ENCODE measurements at regions not wholly inside any gene's neighbourhood (a gene's known extent, or its start where the extent isn't known, plus 50 kb on each side); places are given as distances from the start of the nearest gene placed in this dataset.

GRCh38 chr10:58066979-58067378 is 200.7 kb downstream of the IPMK start:
- H2AFZ ChIP-seq (ENCODE audit: control insufficient read depth, low read length), result no peak overlapping the region
- H3K27me3 ChIP-seq (ENCODE audit: control insufficient read depth, extremely low read depth, insufficient read depth, low read length), result no peaks in the 10 kb centered on the region
- no peaks in the 10 kb centered on the region for H3K4me1 ChIP-seq (ENCODE audit: control insufficient read depth, extremely low read depth, insufficient read depth, low read length)
- no peak overlapping the region for H3K4me3 ChIP-seq (ENCODE audit: control insufficient read depth in 2 of 3, extremely low read depth in 1 of 3, insufficient read depth in 2 of 3, low read depth in 1 of 3, low read length in 3 of 3)
- TF ChIP-seq CTCF (optimal IDR thresholded peaks at IDR 0.05 in 1 of 3, IDR thresholded peaks at IDR 0.05 in 1 of 3, conservative IDR thresholded peaks at IDR 0.05 in 1 of 3; ENCODE audit: extremely low read depth in 1 of 3, insufficient read depth in 2 of 3, low read length in 3 of 3) (no peak), EZH2 (IDR thresholded peaks at IDR 0.05; ENCODE audit: low read length) (no peak)
- H3K9ac ChIP-seq (ENCODE audit: control insufficient read depth, extremely low read depth, insufficient read depth, low read length), result no peak overlapping the region
- no peaks in the 10 kb centered on the region for H3K79me2 ChIP-seq (ENCODE audit: control insufficient read depth, insufficient read depth, low read length)
- H3K27ac ChIP-seq (ENCODE audit: control insufficient read depth, insufficient read depth, low read length), result no peak overlapping the region
- no peak overlapping the region for H3K4me2 ChIP-seq (ENCODE audit: control insufficient read depth, extremely low read depth, insufficient read depth, low read depth, low read length)
- no peaks in the 10 kb centered on the region for H4K20me1 ChIP-seq (ENCODE audit: control insufficient read depth, extremely low read depth, insufficient read depth, low read length)
- FAIRE-seq (no peak), DNase-seq (ENCODE audit: low read depth, low spot score) (no peak)
- dilution Hi-C loops (cut with MboI; ENCODE audit: extremely low pct_ligation_motif_present, low sequenced_read_pairs), result no loop called here
- no peaks in the 10 kb centered on the region for H3K9me1 ChIP-seq (ENCODE audit: control insufficient read depth, extremely low read depth, insufficient read depth, low read length)
- no peaks in the 10 kb centered on the region for H3K9me3 ChIP-seq (ENCODE audit: control insufficient read depth, low read depth, low read length)
- no peaks in the 10 kb centered on the region for H3K36me3 ChIP-seq (ENCODE audit: control insufficient read depth in 2 of 2, extremely low read depth in 1 of 2, insufficient read depth in 2 of 2, low read length in 2 of 2)

GRCh38 chr10:58066126-58066525 is 201.6 kb downstream of the IPMK start:
- Histone ChIP-seq H3K9me3 (ENCODE audit: control insufficient read depth, low read depth, low read length) (no peaks in the 10 kb centered on the region), H3K9me1 (ENCODE audit: control insufficient read depth, extremely low read depth, insufficient read depth, low read length) (no peaks in the 10 kb centered on the region), H3K27ac (ENCODE audit: control insufficient read depth, insufficient read depth, low read length) (no peak overlapping the region), H3K9ac (ENCODE audit: control insufficient read depth, extremely low read depth, insufficient read depth, low read length) (no peak overlapping the region), H4K20me1 (ENCODE audit: control insufficient read depth, extremely low read depth, insufficient read depth, low read length) (no peaks in the 10 kb centered on the region), H3K36me3 (ENCODE audit: control insufficient read depth in 2 of 2, extremely low read depth in 1 of 2, insufficient read depth in 2 of 2, low read length in 2 of 2) (no peaks in the 10 kb centered on the region), H3K27me3 (ENCODE audit: control insufficient read depth, extremely low read depth, insufficient read depth, low read length) (no peaks in the 10 kb centered on the region), H2AFZ (ENCODE audit: control insufficient read depth, low read length) (no peak overlapping the region), H3K4me2 (ENCODE audit: control insufficient read depth, extremely low read depth, insufficient read depth, low read depth, low read length) (no peak overlapping the region), H3K4me1 (ENCODE audit: control insufficient read depth, extremely low read depth, insufficient read depth, low read length) (no peaks in the 10 kb centered on the region), H3K4me3 (ENCODE audit: control insufficient read depth in 2 of 3, extremely low read depth in 1 of 3, insufficient read depth in 2 of 3, low read depth in 1 of 3, low read length in 3 of 3) (no peak overlapping the region), H3K79me2 (ENCODE audit: control insufficient read depth, insufficient read depth, low read length) (no peaks in the 10 kb centered on the region)
- dilution Hi-C loops (cut with MboI; ENCODE audit: extremely low pct_ligation_motif_present, low sequenced_read_pairs), result no loop called here
- FAIRE-seq, result no peak
- DNase-seq (ENCODE audit: low read depth, low spot score), result no peak
- TF ChIP-seq CTCF (optimal IDR thresholded peaks at IDR 0.05 in 1 of 3, IDR thresholded peaks at IDR 0.05 in 1 of 3, conservative IDR thresholded peaks at IDR 0.05 in 1 of 3; ENCODE audit: extremely low read depth in 1 of 3, insufficient read depth in 2 of 3, low read length in 3 of 3) (no peak), EZH2 (IDR thresholded peaks at IDR 0.05; ENCODE audit: low read length) (no peak)

Data from keratinocyte (primary cell).